SH-SY5Y (cell line): ENCODE measurements at regions not wholly inside any gene's neighbourhood (a gene's known extent, or its start where the extent isn't known, plus 50 kb on each side); places are given as distances from the start of the nearest gene placed in this dataset.

Experiments used
- GATA2 ChIP-seq: IDR thresholded peaks from 2 replicates; pipeline ENCODE4 v1.6.1; 2011; ENCODE audit warnings: mild to moderate bottlenecking, low read depth, low read length
- GATA3 ChIP-seq: IDR thresholded peaks from 2 replicates; pipeline ENCODE4 v1.6.1; 2011; ENCODE audit warnings: low read depth, mild to moderate bottlenecking, low read length, moderate library complexity

DNA sequence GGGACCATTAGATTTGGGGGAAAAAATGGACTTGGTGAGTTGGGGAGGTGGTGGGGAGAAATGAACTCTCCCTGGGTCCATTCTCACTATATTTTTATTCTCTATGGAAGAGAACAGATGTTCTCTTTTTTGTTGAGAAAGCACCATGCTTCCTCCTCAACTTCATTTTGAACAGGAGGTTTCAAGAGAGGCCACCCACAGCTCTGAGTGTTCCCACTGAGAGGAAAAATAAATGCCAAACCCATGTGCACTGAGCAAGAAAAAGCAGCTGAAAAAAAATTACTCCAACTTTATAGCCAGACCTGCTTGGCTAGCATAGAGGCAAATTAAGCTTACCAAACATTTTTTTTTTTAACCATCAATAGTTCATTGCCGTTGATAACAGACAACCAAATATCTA lies 883.6 kb downstream of the KCNJ2 start:
- TF ChIP-seq GATA3: no peak
- no peak for TF ChIP-seq GATA2
